K562 (cell line): ENCODE measurements at regions not wholly inside any gene's neighbourhood (a gene's known extent, or its start where the extent isn't known, plus 50 kb on each side); places are given as distances from the start of the nearest gene placed in this dataset.

Experiments
- CEBPZ ChIP-seq: fragments of 150-350 bp; IDR thresholded peaks from 2 replicates; pipeline ENCODE4 v1.6.1; 2014; ENCODE audit warnings: low read depth, mild to moderate bottlenecking, low read length, borderline replicate concordance
- MYC ChIP-seq, 2 experiments: fragments of 250-450 bp in 1 of 2; sonication (Bioruptor Pico) in 1 of 2; IDR thresholded peaks; 2 replicates each; pipeline versions ENCODE4 v1.5.1 to v1.6.1; 2012 to 2021; ENCODE audit warnings: low read depth in 2 of 2, borderline replicate concordance in 1 of 2, improper control_type of control experiment in 1 of 2, low read length in 1 of 2, mild to moderate bottlenecking in 1 of 2, moderate library complexity in 1 of 2
- NCOA4 ChIP-seq: fragments of 450-650 bp; IDR thresholded peaks from 2 replicates; pipeline ENCODE4 v1.6.1; 2018; ENCODE audit warnings: mild to moderate bottlenecking; ENCODE audit not compliant: partially characterized antibody
- RERE ChIP-seq: sonication (generic); formaldehyde crosslinking; IDR thresholded peaks from 2 replicates; pipeline ENCODE4 v1.8.0; 2023; ENCODE audit warnings: missing genetic modification reagents, mild to moderate bottlenecking, borderline replicate concordance
- THAP7 ChIP-seq: fragments of 250-450 bp; sonication (Bioruptor Pico); IDR thresholded peaks from 2 replicates; pipeline ENCODE4 v1.5.0; 2021
- TSHZ1 ChIP-seq: fragments of 250-450 bp; sonication (Bioruptor Pico); IDR thresholded peaks from 2 replicates; pipeline ENCODE4 v1.4.0; 2020; ENCODE audit warnings: mild to moderate bottlenecking, moderate library complexity

GRCh38 chr6:154632119-154632518, 101.1 kb upstream of the SCAF8 start (continued):
- TF ChIP-seq RERE (no peak), CEBPZ (no peak), MYC (IDR thresholded peaks at IDR 0.05; ENCODE audit: low read depth, low read length) (no peak), MYC (CRISPR knock-in tag; IDR thresholded peaks at IDR 0.05; ENCODE audit: borderline replicate concordance, low read depth) (no peak), NCOA4 (no peak), THAP7 (CRISPR knock-in tag) (no peak), TSHZ1 (CRISPR knock-in tag) (no peak)
- TF ChIP-seq, all 486 proteins: peak for 0
